DND-41 (cell line): ENCODE measurements at regions not wholly inside any gene's neighbourhood (a gene's known extent, or its start where the extent isn't known, plus 50 kb on each side); places are given as distances from the start of the nearest gene placed in this dataset.

Experiments used
- CTCF ChIP-seq: IDR thresholded peaks from 2 replicates; pipeline ENCODE4 v1.5.1; 2012; ENCODE audit warnings: borderline replicate concordance, low read length, moderate library complexity, mild to moderate bottlenecking; ENCODE audit not compliant: poor library complexity, severe bottlenecking; ENCODE audit errors: extremely low read depth
- EZH2 ChIP-seq: IDR thresholded peaks from 3 replicates; pipeline ENCODE4 v1.6.1; 2012; ENCODE audit warnings: borderline replicate concordance, low read depth, mild to moderate bottlenecking, moderate library complexity, low read length, inconsistent platforms; ENCODE audit not compliant: severe bottlenecking

GRCh38 chr2:94763318-94763717 lies 107.9 kb upstream of the TEKT4 start:
- TF ChIP-seq EZH2 = no peak
- TF ChIP-seq CTCF = no peak
